ENCODE measurements at regions not wholly inside any gene's neighbourhood (a gene's known extent, or its start where the extent isn't known, plus 50 kb on each side); places are given as distances from the start of the nearest gene placed in this dataset.

DNA sequence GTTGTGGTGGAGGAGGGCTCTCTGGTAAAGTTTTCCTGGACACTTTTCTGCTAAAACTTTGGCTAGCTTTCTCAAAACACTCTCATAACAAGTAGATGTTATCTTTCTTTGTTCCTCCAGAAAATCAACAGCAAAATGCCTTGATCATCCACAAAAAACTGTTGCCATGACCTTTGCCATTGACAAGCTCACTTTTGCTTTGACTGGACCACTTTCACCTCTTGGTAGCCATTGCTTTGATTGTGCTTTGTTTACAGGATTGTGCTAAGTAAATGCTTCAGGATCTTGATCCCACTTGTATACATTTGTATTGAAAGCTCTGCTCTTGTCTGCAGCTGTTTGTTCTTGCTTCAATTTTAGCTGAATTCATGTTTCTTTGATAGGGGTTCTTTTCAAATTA, 143.9 kb upstream of the NR3C1 start:
- Histone ChIP-seq H3K27ac (no peak overlapping the region), H3K4me3 (no peak overlapping the region), H3K4me1 (no peaks in the 10 kb centered on the region), H3K36me3 (no peaks in the 10 kb centered on the region), H3K27me3 (no peaks in the 10 kb centered on the region), H3K9me3 (no peaks in the 10 kb centered on the region)
- intact Hi-C loops (cut with DNase I; ENCODE audit: low total_unique reads), result no loop called here
- TF ChIP-seq, protein P1, sequence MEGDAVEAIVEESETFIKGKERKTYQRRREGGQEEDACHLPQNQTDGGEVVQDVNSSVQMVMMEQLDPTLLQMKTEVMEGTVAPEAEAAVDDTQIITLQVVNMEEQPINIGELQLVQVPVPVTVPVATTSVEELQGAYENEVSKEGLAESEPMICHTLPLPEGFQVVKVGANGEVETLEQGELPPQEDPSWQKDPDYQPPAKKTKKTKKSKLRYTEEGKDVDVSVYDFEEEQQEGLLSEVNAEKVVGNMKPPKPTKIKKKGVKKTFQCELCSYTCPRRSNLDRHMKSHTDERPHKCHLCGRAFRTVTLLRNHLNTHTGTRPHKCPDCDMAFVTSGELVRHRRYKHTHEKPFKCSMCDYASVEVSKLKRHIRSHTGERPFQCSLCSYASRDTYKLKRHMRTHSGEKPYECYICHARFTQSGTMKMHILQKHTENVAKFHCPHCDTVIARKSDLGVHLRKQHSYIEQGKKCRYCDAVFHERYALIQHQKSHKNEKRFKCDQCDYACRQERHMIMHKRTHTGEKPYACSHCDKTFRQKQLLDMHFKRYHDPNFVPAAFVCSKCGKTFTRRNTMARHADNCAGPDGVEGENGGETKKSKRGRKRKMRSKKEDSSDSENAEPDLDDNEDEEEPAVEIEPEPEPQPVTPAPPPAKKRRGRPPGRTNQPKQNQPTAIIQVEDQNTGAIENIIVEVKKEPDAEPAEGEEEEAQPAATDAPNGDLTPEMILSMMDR (IDR thresholded peaks at IDR 0.05), result no peak
- no peak for TF ChIP-seq POLR2A (IDR thresholded peaks at IDR 0.05)
- no peak for DNase-seq

- H3K27me3 ChIP-seq, result no peaks in the 10 kb centered on the region
- intact Hi-C loops (cut with DNase I; ENCODE audit: low total_unique reads), result no loop called here
- DNase-seq, result no peak
- no peak for TF ChIP-seq POLR2A (IDR thresholded peaks at IDR 0.05)
- TF ChIP-seq, protein P1 (IDR thresholded peaks at IDR 0.05), result no peak
- no peaks in the 10 kb centered on the region for H3K9me3 ChIP-seq
- H3K27ac ChIP-seq, result no peak overlapping the region
- H3K36me3 ChIP-seq, result no peaks in the 10 kb centered on the region
- no peak overlapping the region for H3K4me3 ChIP-seq
- H3K4me1 ChIP-seq, result no peaks in the 10 kb centered on the region
Measured at GRCh38 chr5:143546394-143546793, 142.9 kb upstream of the NR3C1 start.

GRCh38 chr5:143544606-143545005, 141.1 kb upstream of the NR3C1 start:
- Histone ChIP-seq H3K36me3 (no peaks in the 10 kb centered on the region), H3K4me3 (no peak overlapping the region), H3K4me1 (no peaks in the 10 kb centered on the region), H3K9me3 (no peaks in the 10 kb centered on the region), H3K27ac (no peak overlapping the region), H3K27me3 (no peaks in the 10 kb centered on the region)
- no peak for DNase-seq
- no peak for TF ChIP-seq POLR2A (IDR thresholded peaks at IDR 0.05)
- TF ChIP-seq, protein P1 (IDR thresholded peaks at IDR 0.05), result no peak
- intact Hi-C loops (cut with DNase I; ENCODE audit: low total_unique reads), result no loop called here

DNA sequence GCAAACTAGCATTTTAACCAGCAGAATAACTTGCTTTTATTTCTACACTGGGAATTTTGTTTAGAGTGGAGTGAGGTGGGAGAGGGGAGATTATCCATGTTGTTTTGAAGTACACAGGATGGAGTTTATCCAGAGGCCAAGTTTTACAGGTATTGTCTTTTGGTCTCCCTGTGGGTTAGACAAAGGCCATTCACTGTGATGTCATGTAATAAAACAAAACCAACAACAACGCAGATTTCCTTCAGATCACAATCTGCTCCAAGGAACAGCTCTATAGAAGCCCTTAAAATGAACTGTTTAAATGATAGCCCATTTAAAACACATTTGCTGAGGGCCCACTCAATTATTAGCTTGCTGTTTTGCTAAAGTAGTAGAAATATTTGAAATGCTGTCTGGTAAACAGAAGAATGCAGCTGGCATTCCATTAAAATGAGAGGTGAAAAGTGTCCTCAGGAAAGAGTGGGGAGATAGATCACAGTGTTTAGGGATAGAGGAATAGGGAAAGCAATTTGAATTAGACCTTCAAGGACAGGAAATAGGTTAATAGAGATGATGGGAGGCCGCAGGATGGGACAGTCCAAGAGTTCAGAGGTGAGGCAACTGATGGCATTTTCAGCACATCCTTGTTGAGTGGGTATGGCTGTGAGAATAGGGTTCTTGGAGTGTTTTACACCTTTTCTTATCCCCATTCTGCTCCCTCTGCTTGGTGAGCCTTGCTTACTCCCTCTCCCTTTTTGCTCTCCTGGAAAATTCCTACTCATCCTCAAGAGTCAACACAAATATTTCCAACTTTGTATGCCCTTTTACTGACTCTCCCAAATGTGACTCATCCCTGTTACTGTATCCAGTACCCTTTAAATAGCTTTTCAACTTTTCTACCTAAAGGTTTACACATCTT, 140.1 kb upstream of the NR3C1 start:
- Histone ChIP-seq H3K4me3 (no peak overlapping the region), H3K9me3 (no peaks in the 10 kb centered on the region), H3K4me1 (no peaks in the 10 kb centered on the region), H3K27ac (no peak overlapping the region), H3K27me3 (no peaks in the 10 kb centered on the region), H3K36me3 (no peaks in the 10 kb centered on the region)
- no peak for DNase-seq
- intact Hi-C loops (cut with DNase I; ENCODE audit: low total_unique reads), result no loop called here
- no peak for TF ChIP-seq POLR2A (IDR thresholded peaks at IDR 0.05)
- TF ChIP-seq, protein P1 (IDR thresholded peaks at IDR 0.05), result no peak

- Histone ChIP-seq H3K27me3 (no peaks in the 10 kb centered on the region), H3K9me3 (no peaks in the 10 kb centered on the region), H3K36me3 (no peaks in the 10 kb centered on the region), H3K4me3 (no peak overlapping the region), H3K27ac (no peak overlapping the region), H3K4me1 (no peaks in the 10 kb centered on the region)
- DNase-seq, result no peak
- intact Hi-C loops (cut with DNase I; ENCODE audit: low total_unique reads), result no loop called here
- no peak for TF ChIP-seq POLR2A (IDR thresholded peaks at IDR 0.05)
- TF ChIP-seq, protein P1 (IDR thresholded peaks at IDR 0.05), result no peak
Measured at GRCh38 chr5:143542798-143543144, 139.3 kb upstream of the NR3C1 start.

Data from uterus (tissue), 3 donors.